ENCODE measurements at regions not wholly inside any gene's neighbourhood (a gene's known extent, or its start where the extent isn't known, plus 50 kb on each side); places are given as distances from the start of the nearest gene placed in this dataset.

GRCh38 chr18:78826631-78827030 is 153.0 kb upstream of the SALL3 start:
- TF ChIP-seq BHLHE40 (IDR thresholded peaks at IDR 0.05; ENCODE audit: borderline replicate concordance): no peak
- no peak for TF ChIP-seq ELF4 (IDR thresholded peaks at IDR 0.05)
